Coronary artery (tissue), 2 donors: ENCODE measurements at regions not wholly inside any gene's neighbourhood (a gene's known extent, or its start where the extent isn't known, plus 50 kb on each side); places are given as distances from the start of the nearest gene placed in this dataset.

Source experiments
- DNase-seq: peaks from one replicate; pipeline ENCODE4 v3.0.0-alpha.2; 2017; ENCODE audit warnings: low spot score
- H3K27ac ChIP-seq, 2 donors: fragments of 200-600 bp; sonication (generic); one replicate each; pipeline ENCODE4 v1.5.1; 2016 to 2019
- H3K4me3 ChIP-seq: fragments of 200-600 bp; sonication (generic); 2 replicates; pipeline ENCODE4 v1.5.1; 2016; ENCODE audit warnings: mild to moderate bottlenecking, moderate library complexity
- TF ChIP-seq, protein P1 (sequence below): fragments of 200-600 bp; sonication (generic); IDR thresholded peaks from one replicate; pipeline ENCODE4 v1.5.1; 2019; ENCODE audit warnings: antibody characterized with exemption

DNA sequence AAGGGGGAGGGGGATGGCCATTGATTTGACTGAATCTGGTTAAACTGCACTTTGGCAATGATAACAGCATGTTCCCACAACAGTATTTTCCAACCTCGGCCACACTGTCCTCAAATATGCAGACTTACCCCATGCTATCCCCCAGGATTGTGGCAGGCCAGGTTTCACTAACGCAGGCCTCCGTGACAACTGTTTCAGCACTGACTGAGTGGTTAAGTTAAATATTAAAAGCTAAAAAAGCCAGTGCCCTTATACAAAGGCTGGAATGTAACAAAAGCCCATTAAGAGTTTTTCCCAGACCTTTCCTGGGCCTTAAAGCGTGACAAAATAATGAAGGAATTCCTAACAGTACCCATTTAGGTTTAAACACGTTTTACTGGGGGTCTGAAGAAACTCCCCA is 202.9 kb downstream of the USP25 start:
- Histone ChIP-seq H3K27ac (no peak overlapping the region), H3K4me3 (no peak overlapping the region)
- no peak for DNase-seq
- TF ChIP-seq, protein P1, sequence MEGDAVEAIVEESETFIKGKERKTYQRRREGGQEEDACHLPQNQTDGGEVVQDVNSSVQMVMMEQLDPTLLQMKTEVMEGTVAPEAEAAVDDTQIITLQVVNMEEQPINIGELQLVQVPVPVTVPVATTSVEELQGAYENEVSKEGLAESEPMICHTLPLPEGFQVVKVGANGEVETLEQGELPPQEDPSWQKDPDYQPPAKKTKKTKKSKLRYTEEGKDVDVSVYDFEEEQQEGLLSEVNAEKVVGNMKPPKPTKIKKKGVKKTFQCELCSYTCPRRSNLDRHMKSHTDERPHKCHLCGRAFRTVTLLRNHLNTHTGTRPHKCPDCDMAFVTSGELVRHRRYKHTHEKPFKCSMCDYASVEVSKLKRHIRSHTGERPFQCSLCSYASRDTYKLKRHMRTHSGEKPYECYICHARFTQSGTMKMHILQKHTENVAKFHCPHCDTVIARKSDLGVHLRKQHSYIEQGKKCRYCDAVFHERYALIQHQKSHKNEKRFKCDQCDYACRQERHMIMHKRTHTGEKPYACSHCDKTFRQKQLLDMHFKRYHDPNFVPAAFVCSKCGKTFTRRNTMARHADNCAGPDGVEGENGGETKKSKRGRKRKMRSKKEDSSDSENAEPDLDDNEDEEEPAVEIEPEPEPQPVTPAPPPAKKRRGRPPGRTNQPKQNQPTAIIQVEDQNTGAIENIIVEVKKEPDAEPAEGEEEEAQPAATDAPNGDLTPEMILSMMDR, result no peak

DNA sequence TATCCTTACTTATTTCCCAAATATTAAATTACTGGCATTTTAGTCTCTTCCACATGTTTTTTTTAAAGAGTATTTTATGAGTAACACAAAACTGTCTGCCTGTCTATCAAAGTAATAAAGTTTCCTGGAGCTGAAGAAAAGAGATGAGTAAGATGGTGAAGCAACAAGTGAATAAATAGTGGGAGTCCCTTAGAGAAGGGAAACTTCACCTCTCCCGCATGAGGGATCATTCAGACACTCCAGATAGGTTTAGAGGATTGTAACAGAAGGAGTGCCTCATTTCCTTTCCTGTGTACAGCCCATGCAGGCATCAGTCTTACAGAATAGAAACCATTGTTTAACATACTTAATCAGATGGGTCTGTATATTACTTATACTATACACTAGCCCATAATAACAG is 205.7 kb downstream of the USP25 start:
- Histone ChIP-seq H3K27ac (no peak overlapping the region), H3K4me3 (no peak overlapping the region)
- TF ChIP-seq, protein P1, result no peak
- DNase-seq, result no peak

DNA sequence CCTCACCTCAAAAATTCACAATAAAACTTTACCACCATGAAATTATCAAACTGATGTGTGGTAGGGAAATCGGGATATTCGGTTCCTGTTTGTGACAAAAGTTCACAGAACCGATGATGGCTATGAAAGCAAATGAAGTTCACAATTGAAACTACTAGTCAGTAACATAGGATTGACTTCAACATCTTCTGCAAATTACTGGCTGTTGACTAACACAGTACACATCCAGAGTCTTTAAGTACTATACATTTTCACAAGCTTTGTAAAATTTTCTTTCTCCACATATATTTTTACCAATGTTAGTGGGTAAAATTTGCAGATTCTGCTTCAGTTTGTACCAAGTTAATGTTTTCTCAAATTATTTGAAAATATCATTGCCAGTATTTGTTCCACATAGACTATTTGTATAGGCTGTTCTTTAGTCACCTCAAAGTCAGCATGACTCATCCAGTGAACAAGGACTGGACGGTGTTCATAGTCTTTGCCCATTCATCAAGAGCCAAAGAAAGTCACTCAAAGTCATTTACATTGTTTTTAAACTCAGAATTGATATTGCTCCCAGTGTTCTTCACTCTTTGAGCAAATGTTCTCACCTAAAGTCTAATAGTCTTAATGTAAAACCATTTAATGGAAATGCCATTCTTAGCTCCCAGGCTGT is 213.4 kb downstream of the USP25 start:
- DNase-seq, result no peak
- H3K4me3 ChIP-seq, result no peak overlapping the region
- TF ChIP-seq, protein P1, result no peak
- H3K27ac ChIP-seq, result no peak overlapping the region

DNA sequence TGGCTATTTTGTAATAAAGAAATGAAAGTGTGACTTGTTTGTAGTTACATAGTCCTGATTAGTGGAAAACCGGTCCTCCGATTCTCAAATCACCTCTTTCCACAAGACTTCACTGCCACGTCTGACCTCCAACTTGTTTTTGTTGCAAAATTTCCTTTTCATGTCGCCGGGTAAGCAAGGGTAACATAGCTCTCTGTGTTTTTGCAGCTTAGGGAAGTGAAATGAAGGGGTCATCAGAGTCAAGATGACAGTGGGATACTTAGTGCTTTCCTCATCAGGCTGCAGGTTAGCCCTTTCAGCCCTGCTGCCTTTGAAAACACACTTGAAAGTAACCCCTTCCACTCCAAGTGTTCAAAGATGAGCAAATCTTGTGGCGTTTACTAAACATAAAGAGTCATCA is 217.9 kb downstream of the USP25 start:
- TF ChIP-seq, protein P1, result no peak
- H3K27ac ChIP-seq, result no peak overlapping the region
- H3K4me3 ChIP-seq, result peak overlapping the region; percentile 20
- DNase-seq, result no peak

DNA sequence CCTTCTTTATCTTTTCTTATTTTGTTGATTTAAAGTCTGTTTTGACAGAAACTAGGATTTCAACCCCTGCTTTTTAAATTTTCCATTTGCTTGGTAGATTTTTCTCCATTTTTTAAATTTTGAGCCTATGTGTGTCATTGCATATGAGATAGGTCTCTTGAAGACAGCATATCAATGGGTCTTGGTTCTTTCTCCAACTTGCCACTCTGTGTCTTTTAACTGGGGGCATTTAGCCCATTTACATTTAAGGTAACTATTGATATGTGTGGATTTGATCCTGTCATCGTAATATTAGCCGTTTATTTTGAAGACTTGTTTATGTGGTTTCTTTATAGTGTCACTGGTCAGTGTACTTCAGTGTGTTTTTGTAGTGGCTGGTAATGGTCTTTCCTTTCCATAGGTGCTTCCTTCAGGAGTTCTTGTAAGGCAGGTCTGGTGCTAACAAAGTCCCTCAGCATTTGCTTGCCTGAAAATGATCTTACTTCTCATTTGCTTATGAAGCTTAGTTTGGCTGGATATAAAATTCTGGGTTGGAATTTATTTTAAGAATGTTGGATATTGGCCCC is 223.9 kb downstream of the USP25 start:
- Histone ChIP-seq H3K27ac (no peak overlapping the region), H3K4me3 (no peak overlapping the region)
- TF ChIP-seq, protein P1, result no peak
- no peak for DNase-seq

DNA sequence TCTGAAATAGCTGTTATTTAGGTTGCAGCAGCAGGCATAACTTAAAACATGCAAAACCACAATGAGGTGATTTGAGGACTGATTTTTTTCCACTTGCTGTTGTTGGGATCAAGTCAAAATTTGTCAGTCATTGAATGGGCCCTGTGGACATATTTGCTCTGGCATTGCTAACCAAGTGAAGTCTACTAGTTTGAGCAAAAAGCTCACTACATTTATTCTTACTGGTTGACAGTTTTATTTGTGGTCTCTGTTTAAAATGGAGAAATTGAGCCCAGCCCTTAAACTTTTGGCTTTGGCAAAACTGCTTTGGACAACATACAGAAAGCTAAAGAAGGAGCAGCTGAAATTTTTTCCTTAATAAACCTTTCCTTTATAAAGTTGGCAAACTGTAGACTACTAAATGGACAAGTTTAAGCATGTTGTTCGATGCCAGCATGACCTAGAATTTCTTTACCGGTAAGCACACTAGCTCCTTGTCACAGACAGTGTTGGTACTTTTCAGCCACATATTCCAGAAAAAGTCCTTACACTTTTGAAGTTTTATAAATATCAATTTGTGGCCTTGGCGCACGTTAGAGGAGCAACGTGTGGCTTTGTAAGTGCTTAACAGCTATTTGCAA is 234.6 kb downstream of the USP25 start:
- no peak overlapping the region for H3K27ac ChIP-seq
- TF ChIP-seq, protein P1, result no peak
- no peak overlapping the region for H3K4me3 ChIP-seq
- DNase-seq, result no peak

DNA sequence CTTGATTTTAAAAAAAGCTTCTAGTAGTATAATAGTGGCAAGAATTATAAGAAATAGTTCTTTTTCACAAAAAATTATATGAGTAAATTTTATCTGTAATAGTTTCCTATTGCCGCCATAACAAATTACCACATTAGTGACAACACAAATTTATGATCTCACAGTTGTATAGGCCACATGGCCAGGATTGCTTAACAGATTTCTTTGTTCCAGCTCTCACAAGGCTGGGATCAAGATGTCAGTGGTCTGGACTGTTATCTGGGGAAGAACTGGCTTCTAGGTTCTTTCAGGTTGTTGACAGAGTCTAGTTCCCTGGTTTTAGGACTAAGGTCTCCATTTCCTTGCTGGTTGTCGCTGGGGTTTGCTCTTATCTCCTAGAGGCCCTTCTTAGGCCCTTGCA is 236.4 kb downstream of the USP25 start:
- TF ChIP-seq, protein P1, result no peak
- Histone ChIP-seq H3K4me3 (no peak overlapping the region), H3K27ac (no peak overlapping the region)
- no peak for DNase-seq
